HG02642 (cell line): ENCODE measurements at regions not wholly inside any gene's neighbourhood (a gene's known extent, or its start where the extent isn't known, plus 50 kb on each side); places are given as distances from the start of the nearest gene placed in this dataset.

Source experiments
- ATAC-seq: cut with Tn5 transposase; IDR thresholded peaks from one replicate; pipeline ENCODE4 v1.9.1; 2021; ENCODE audit warnings: mild to moderate bottlenecking; ENCODE audit not compliant: unreplicated experiment, poor library complexity

- ATAC-seq: no peak
Observed at GRCh38 chr5:2461701-2462691, 289.5 kb downstream of the IRX2 start.

- ATAC-seq: no peak
Observed at GRCh38 chr5:2460098-2460497, 291.4 kb downstream of the IRX2 start.

DNA sequence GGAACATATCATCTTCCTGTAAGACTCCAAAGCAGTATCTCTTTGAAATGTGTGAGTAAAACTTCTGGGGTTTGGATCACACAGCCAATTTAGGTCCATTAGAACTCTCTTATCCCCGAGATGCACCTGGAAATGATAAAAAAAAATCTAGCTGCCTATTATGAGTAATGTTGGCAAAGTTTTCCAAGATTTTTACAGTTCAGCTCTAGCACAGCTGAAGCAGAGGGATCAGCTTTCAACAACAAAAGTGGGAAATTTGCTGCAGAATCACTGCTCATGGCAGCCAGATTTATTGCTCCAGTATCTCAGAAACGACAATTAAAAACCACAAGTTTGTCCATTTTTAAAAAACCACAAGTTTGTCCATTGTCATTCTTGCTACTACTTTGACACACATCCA, 292.2 kb downstream of the IRX2 start:
- no peak for ATAC-seq

- no peak for ATAC-seq
Observed at GRCh38 chr5:2455878-2456277, 295.6 kb downstream of the IRX2 start.

GRCh38 chr5:2454876-2455275, 296.6 kb downstream of the IRX2 start:
- ATAC-seq: no peak

DNA sequence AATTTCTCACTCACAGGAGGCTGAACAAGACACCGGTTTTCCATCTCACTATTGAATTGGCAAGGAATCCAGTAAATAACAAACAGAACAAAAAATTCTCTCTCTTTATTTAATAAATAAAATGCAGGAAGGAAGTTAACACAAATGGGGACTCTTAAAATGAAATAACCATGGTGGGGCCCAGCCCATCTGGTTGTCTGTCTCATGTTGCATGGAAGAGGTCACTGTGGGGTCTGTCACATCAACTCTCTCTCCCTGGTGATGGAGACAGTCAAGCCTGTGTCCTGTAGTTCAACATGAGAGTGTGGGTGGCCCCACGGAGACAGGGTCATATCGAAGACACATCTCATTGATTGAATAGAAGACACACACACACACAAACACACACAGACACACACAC, 297.7 kb downstream of the IRX2 start:
- no peak for ATAC-seq

- ATAC-seq: no peak
Observed at GRCh38 chr5:2451100-2451499, 300.4 kb downstream of the IRX2 start.

- ATAC-seq: no peak
Observed at GRCh38 chr5:2442496-2443354, 308.8 kb downstream of the IRX2 start.

DNA sequence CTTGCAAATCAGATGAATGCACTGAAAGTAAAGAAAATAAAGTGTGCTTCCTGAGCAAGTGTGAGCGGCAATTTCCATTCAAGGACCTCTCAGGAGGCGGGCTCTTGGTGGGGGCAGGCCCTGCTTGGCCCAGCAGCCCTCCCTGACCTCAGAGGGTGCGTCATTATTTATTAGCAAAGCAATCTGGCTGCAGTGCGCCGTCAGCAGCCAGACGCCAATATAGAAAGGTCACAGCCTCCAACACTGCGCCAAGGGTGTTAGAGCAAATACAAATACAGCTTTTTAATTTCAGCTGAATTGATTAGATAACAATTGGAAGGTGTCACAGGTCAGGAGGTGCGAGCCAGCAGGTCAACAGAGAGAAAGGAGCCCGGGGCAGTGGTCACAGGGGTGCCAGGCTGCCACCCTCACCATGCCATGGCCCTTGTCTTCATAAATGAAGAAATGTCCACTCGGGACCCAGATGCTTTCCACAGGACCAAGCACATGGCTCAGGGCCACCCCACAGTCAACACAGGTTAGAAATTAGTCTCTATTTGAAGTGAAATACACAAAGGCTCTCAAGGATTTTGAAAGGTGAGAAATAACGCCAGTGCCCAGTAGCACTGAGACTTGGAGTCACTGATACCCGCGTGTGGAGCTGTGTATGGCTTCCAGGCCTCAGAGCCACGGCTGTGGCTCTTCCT, 309.8 kb downstream of the IRX2 start:
- ATAC-seq: no peak

GRCh38 chr5:2439608-2440007, 311.9 kb downstream of the IRX2 start:
- no peak for ATAC-seq

DNA sequence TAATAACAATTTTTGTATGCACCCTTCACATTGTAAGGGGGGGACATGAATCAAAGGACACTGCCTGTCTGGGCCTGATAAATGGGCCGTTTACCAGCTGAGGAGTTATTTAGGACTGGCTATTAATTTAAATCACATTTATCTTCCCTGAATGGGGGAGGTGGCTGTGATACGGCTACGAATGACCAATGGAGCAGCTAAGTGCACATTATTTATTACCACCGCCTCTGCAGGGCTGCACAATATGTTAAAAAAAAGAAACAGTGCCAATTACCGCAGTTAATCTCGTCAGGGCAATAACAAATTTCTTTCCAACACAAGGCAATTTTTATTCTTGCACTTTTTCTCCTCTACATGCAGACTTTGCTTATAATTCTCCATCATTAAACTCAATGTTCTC, 318.4 kb downstream of the IRX2 start:
- no peak for ATAC-seq

GRCh38 chr5:2432076-2432920, 319.2 kb downstream of the IRX2 start:
- no peak for ATAC-seq

- no peak for ATAC-seq
Observed at GRCh38 chr5:2430606-2431005, 320.9 kb downstream of the IRX2 start.

GRCh38 chr5:2427983-2428382, 323.5 kb downstream of the IRX2 start:
- no peak for ATAC-seq

GRCh38 chr5:2423634-2424033, 327.8 kb downstream of the IRX2 start:
- ATAC-seq: no peak

DNA sequence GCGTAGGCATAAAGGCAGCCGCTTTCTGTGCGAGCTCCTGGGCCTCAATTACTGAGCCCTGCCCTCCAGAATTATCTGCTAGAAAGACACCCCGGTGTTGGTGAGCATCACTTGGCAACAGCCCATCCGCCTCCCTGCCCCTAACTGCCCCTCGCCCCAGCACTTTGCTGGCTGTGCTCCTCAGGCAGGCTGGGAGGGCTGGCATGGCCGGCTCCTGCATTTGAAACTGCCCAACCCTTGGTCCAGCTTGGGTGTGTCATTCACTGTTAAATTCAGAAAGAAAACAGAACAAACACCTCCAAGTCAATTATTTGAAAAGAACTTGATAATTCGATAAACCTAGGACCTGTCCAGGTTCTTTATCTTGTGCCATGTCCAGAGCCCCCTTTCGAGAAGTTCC, 334.2 kb downstream of the IRX2 start:
- ATAC-seq: no peak

DNA sequence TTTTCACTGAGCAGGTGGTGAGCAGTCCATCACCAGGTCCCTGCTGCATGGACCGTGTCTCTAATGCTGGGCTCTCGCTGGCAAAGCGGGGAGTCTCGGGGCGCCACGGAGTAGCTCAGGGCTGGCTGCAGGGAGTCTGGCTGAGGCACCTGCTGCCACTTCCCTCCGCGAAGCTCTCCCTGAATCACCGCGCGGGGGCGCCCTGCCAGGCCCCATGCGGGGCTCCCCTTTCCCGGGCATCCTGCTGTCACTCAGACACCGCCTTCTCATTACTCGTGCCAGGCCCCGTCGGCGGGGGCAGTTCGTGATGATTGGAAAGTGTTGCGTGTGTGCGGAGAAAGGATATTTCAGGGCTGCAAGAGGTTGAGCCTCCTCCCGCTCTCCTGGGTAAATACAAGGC, 335.8 kb downstream of the IRX2 start:
- ATAC-seq: no peak

GRCh38 chr5:2410451-2410850, 341.0 kb downstream of the IRX2 start:
- no peak for ATAC-seq

GRCh38 chr5:2403296-2403695, 348.2 kb downstream of the IRX2 start:
- no peak for ATAC-seq

- no peak for ATAC-seq
Observed at GRCh38 chr5:2399804-2400203, 351.7 kb downstream of the IRX2 start.
